Nephron (organoid): ENCODE measurements at regions not wholly inside any gene's neighbourhood (a gene's known extent, or its start where the extent isn't known, plus 50 kb on each side); places are given as distances from the start of the nearest gene placed in this dataset.

Experiments
- H3K27ac Mint-ChIP-seq, 3 experiments: 2 replicates each; pipeline ENCODE4 v1.8.0; 2020; ENCODE audit warnings: mixed read lengths in 3 of 3, mild to moderate bottlenecking in 2 of 3, moderate library complexity in 1 of 3
- H3K27me3 Mint-ChIP-seq: 2 replicates; pipeline ENCODE4 v1.8.0; 2021; ENCODE audit warnings: low read depth, mild to moderate bottlenecking, moderate library complexity, mixed read lengths
- H3K36me3 Mint-ChIP-seq: 2 replicates; pipeline ENCODE4 v1.8.0; 2020; ENCODE audit warnings: low read depth, mixed read lengths
- H3K4me1 Mint-ChIP-seq: 2 replicates; pipeline ENCODE4 v1.8.0; 2020; ENCODE audit warnings: mixed read lengths
- H3K4me3 Mint-ChIP-seq, 3 experiments: 2 replicates each; pipeline ENCODE4 v1.8.0; 2020; ENCODE audit warnings: mild to moderate bottlenecking in 3 of 3, mixed read lengths in 3 of 3, moderate library complexity in 2 of 3
- H3K9me3 Mint-ChIP-seq: 2 replicates; pipeline ENCODE4 v1.8.0; 2020; ENCODE audit warnings: mixed read lengths
- CTCF ChIP-seq, 3 experiments: fragments of 200-600 bp; sonication (generic); IDR thresholded peaks; one replicate each; pipeline ENCODE4 v1.5.0; 2021; ENCODE audit warnings: antibody characterized with exemption in 3 of 3; ENCODE audit not compliant: unreplicated experiment in 3 of 3

- Mint-ChIP-seq H3K27ac (no peak overlapping the region), H3K27me3 (no peaks in the 10 kb centered on the region), H3K4me1 (peaks cover 7% of the 10 kb centered on the region), H3K9me3 (peaks cover under 1% of the 10 kb centered on the region), H3K36me3 (no peaks in the 10 kb centered on the region), H3K4me3 (no peak overlapping the region)
- no peak for TF ChIP-seq CTCF (IDR thresholded peaks at IDR 0.05; ENCODE audit: unreplicated experiment in 3 of 3)
Observed at GRCh38 chr12:33304176-33304575, 135.4 kb downstream of the SYT10 start.

GRCh38 chr12:33296529-33296928 is 143.1 kb downstream of the SYT10 start:
- Mint-ChIP-seq H3K27ac (no peak overlapping the region), H3K9me3 (peaks cover 15% of the 10 kb centered on the region), H3K36me3 (no peaks in the 10 kb centered on the region), H3K4me3 (no peak overlapping the region), H3K4me1 (no peaks in the 10 kb centered on the region), H3K27me3 (no peaks in the 10 kb centered on the region)
- no peak for TF ChIP-seq CTCF (IDR thresholded peaks at IDR 0.05; ENCODE audit: unreplicated experiment in 3 of 3)

- H3K27me3 Mint-ChIP-seq = no peaks in the 10 kb centered on the region
- H3K9me3 Mint-ChIP-seq = no peaks in the 10 kb centered on the region
- H3K27ac Mint-ChIP-seq = no peak overlapping the region
Observed at GRCh38 chr12:33290703-33291102, 148.9 kb downstream of the SYT10 start.

GRCh38 chr12:33283054-33283453 is 156.6 kb downstream of the SYT10 start:
- peaks cover 33% of the 10 kb centered on the region for H3K9me3 Mint-ChIP-seq
- no peak overlapping the region for H3K4me3 Mint-ChIP-seq
- no peak overlapping the region for H3K27ac Mint-ChIP-seq
- H3K4me1 Mint-ChIP-seq = peaks cover 6% of the 10 kb centered on the region
- no peaks in the 10 kb centered on the region for H3K27me3 Mint-ChIP-seq
- no peaks in the 10 kb centered on the region for H3K36me3 Mint-ChIP-seq
- TF ChIP-seq CTCF (IDR thresholded peaks at IDR 0.05; ENCODE audit: unreplicated experiment in 3 of 3) = no peak

More at GRCh38 chr12:33290703-33291102, 148.9 kb downstream of the SYT10 start:
- H3K4me3 Mint-ChIP-seq = no peak overlapping the region
- TF ChIP-seq CTCF (IDR thresholded peaks at IDR 0.05; ENCODE audit: unreplicated experiment in 3 of 3) = no peak
- no peaks in the 10 kb centered on the region for H3K36me3 Mint-ChIP-seq
- H3K4me1 Mint-ChIP-seq = no peaks in the 10 kb centered on the region

GRCh38 chr12:33277376-33277775 is 162.2 kb downstream of the SYT10 start:
- Mint-ChIP-seq H3K27ac (no peak overlapping the region), H3K9me3 (peaks cover 48% of the 10 kb centered on the region), H3K4me1 (no peaks in the 10 kb centered on the region), H3K4me3 (no peak overlapping the region), H3K27me3 (no peaks in the 10 kb centered on the region), H3K36me3 (no peaks in the 10 kb centered on the region)
- TF ChIP-seq CTCF (IDR thresholded peaks at IDR 0.05; ENCODE audit: unreplicated experiment in 3 of 3) = no peak

- H3K4me3 Mint-ChIP-seq = no peak overlapping the region
Observed at GRCh38 chr12:33267641-33268040, 172.0 kb downstream of the SYT10 start.

More at GRCh38 chr12:33267641-33268040, 172.0 kb downstream of the SYT10 start:
- Mint-ChIP-seq H3K9me3 (peaks cover 3% of the 10 kb centered on the region), H3K4me1 (peaks cover 26% of the 10 kb centered on the region), H3K27ac (peak overlapping the region; percentile 17 to 97 (median 96)), H3K36me3 (no peaks in the 10 kb centered on the region), H3K27me3 (no peaks in the 10 kb centered on the region)
- no peak for TF ChIP-seq CTCF (IDR thresholded peaks at IDR 0.05; ENCODE audit: unreplicated experiment in 3 of 3)
